GM12878 (cell line): ENCODE measurements at regions not wholly inside any gene's neighbourhood (a gene's known extent, or its start where the extent isn't known, plus 50 kb on each side); places are given as distances from the start of the nearest gene placed in this dataset.

Experiments
- ATAC-seq: fragments of 200-7000 bp; cut with Tn5 transposase; 3 replicates; pipeline ENCODE4 v1.9.1; 2020; ENCODE audit warnings: mild to moderate bottlenecking, moderate library complexity
- BruUV-seq: library from RNA; stranded (reverse); fragments of 400-500 nt; replicated peaks from 2 replicates; lab custom pipeline; 2021; lab: Mats Ljungman, UMichigan
- CTCF ChIA-PET: fragments of 300-600 bp; sonication (Branson Sonifier 250); formaldehyde crosslinking; extraction: SDS; loops from one replicate; lab custom pipeline; 2021; ENCODE audit warnings: inconsistent platforms; lab: Yijun Ruan, JAX
- POLR2A ChIA-PET: fragments of 350-600 bp; formaldehyde crosslinking; extraction: SDS; loops from one replicate; lab custom pipeline; 2021; ENCODE audit warnings: inconsistent platforms; lab: Charles Lee
- RAD21 ChIA-PET: fragments of 300-600 bp; sonication (Branson Sonifier 250); formaldehyde crosslinking; loops from one replicate; lab custom pipeline; 2023; ENCODE audit warnings: antibody characterized with exemption; ENCODE audit not compliant: unreplicated experiment; lab: Charles Lee
- SMC1A ChIA-PET: fragments of 300-600 bp; sonication (Branson Sonifier 250); formaldehyde crosslinking; loops from one replicate; lab custom pipeline; 2023; ENCODE audit not compliant: unreplicated experiment, uncharacterized antibody; lab: Charles Lee
- DNase-seq: peaks from one replicate; pipeline ENCODE4 v3.0.0-alpha.2; 2011; ENCODE audit warnings: low read depth, low spot score
- FAIRE-seq: peaks from 3 replicates; lab custom pipeline; 2011; peaks lifted over from hg19 to GRCh38; lab: Jason Lieb, UNC
- H2AFZ ChIP-seq: 2 replicates; pipeline ENCODE4 v1.6.0; 2011; ENCODE audit warnings: low read depth, low read length, control low read depth; ENCODE audit not compliant: control insufficient read depth
- H3K27ac ChIP-seq: 2 replicates; pipeline ENCODE4 v1.5.1; 2011; ENCODE audit warnings: control low read depth; ENCODE audit not compliant: control insufficient read depth, insufficient read depth
- H3K27me3 ChIP-seq, 2 experiments: replicated peaks in 1 of 2; 2 replicates each; pipeline versions ENCODE4 v1.6.0 to v1.6.1; 2011; ENCODE audit warnings: low read length in 1 of 2; ENCODE audit not compliant: control insufficient read depth in 2 of 2, insufficient read depth in 2 of 2
- H3K36me3 ChIP-seq, 2 experiments: 2 replicates each; pipeline ENCODE4 v1.5.1; 2011; ENCODE audit warnings: low read length in 1 of 2; ENCODE audit not compliant: control insufficient read depth in 2 of 2, insufficient read depth in 2 of 2
- H3K4me1 ChIP-seq: 2 replicates; pipeline ENCODE4 v1.6.1; 2011; ENCODE audit warnings: mild to moderate bottlenecking, low read length, moderate library complexity, mixed read lengths; ENCODE audit not compliant: control insufficient read depth, insufficient read depth
- H3K4me2 ChIP-seq: 2 replicates; pipeline ENCODE4 v1.6.0; 2011; ENCODE audit warnings: control low read depth; ENCODE audit not compliant: control insufficient read depth, insufficient read depth
- H3K4me3 ChIP-seq: fragments of 200-600 bp; sonication (generic); 2 replicates; pipeline ENCODE4 v1.5.1; 2016
- H3K79me2 ChIP-seq: 2 replicates; pipeline ENCODE4 v1.6.0; 2011; ENCODE audit warnings: low read length; ENCODE audit not compliant: control insufficient read depth, insufficient read depth
- H3K9ac ChIP-seq: 2 replicates; pipeline ENCODE4 v1.8.0; 2011; ENCODE audit warnings: low read length, control low read depth, mixed read lengths; ENCODE audit not compliant: control insufficient read depth, insufficient read depth
- H3K9me3 ChIP-seq: replicated peaks from 3 replicates; pipeline ENCODE4 v1.5.1; 2011; ENCODE audit warnings: mild to moderate bottlenecking, low read length; ENCODE audit not compliant: control insufficient read depth, insufficient read depth
- H4K20me1 ChIP-seq: 2 replicates; pipeline ENCODE4 v1.6.0; 2011; ENCODE audit not compliant: control insufficient read depth, insufficient read depth
- CBFB ChIP-seq: IDR thresholded peaks from 2 replicates; pipeline ENCODE4 v1.6.1; 2016; ENCODE audit warnings: antibody characterized with exemption, low read depth
- CREM ChIP-seq: IDR thresholded peaks from 2 replicates; pipeline ENCODE4 v1.6.1; 2014; ENCODE audit warnings: antibody characterized with exemption, low read depth
- EED ChIP-seq: sonication (generic); IDR thresholded peaks from 2 replicates; pipeline ENCODE4 v1.6.1; 2016; ENCODE audit warnings: antibody characterized with exemption, low read depth
- FOXK2 ChIP-seq: fragments of 450-650 bp; IDR thresholded peaks from 2 replicates; pipeline ENCODE4 v1.6.1; 2017; ENCODE audit warnings: mild to moderate bottlenecking, moderate library complexity
- MTA3 ChIP-seq: IDR thresholded peaks from 2 replicates; pipeline ENCODE4 v1.6.1; 2012; ENCODE audit warnings: low read length, inconsistent platforms, borderline replicate concordance
- NRF1 ChIP-seq: conservative IDR thresholded peaks from 2 replicates; pipeline ENCODE4 v1.6.1; 2011; ENCODE audit warnings: mild to moderate bottlenecking, low read depth, low read length, improper control_type of control experiment
- POU2F2 ChIP-seq: IDR thresholded peaks from 3 replicates; pipeline ENCODE4 v1.6.1; 2011; ENCODE audit warnings: low read depth, mild to moderate bottlenecking, low read length, borderline replicate concordance
- RBBP5 ChIP-seq: fragments of 200-600 bp; sonication (generic); conservative IDR thresholded peaks from 2 replicates; pipeline ENCODE4 v1.6.1; 2016
- SIN3A ChIP-seq: IDR thresholded peaks from 2 replicates; pipeline ENCODE4 v1.6.1; 2012; ENCODE audit warnings: low read depth, low read length, improper control_type of control experiment
- WGBS: methylation state at CpG from one replicate; pipeline ENCODE4 v1.1.6; 2016; ENCODE audit warnings: low lambda C conversion rate; ENCODE audit not compliant: insufficient replicate concordance, insufficient coverage; ENCODE audit errors: missing lambda C conversion rate; 5-methylcytosine and 5-hydroxymethylcytosine counted together
- in situ Hi-C: fragments of 300-500 bp; cut with MboI; formaldehyde crosslinking; loops from 9 replicates; pipeline ENCODE4 v1.14.3; 2018; ENCODE audit warnings: mixed read lengths
- intact Hi-C: fragments of 100-400 bp; cut with micrococcal nuclease; formaldehyde crosslinking; loops from one replicate; pipeline ENCODE4 v1.14.2; 2022; ENCODE audit not compliant: unreplicated experiment
- TF ChIP-seq, protein P1 (sequence below): fragments of 450-650 bp; IDR thresholded peaks from 2 replicates; pipeline ENCODE4 v1.6.1; 2016; ENCODE audit warnings: mild to moderate bottlenecking
- TF ChIP-seq, protein P2 (sequence below): fragments of 450-650 bp; IDR thresholded peaks from 2 replicates; pipeline ENCODE4 v1.6.1; 2016; ENCODE audit warnings: mild to moderate bottlenecking, moderate library complexity, borderline replicate concordance

DNA sequence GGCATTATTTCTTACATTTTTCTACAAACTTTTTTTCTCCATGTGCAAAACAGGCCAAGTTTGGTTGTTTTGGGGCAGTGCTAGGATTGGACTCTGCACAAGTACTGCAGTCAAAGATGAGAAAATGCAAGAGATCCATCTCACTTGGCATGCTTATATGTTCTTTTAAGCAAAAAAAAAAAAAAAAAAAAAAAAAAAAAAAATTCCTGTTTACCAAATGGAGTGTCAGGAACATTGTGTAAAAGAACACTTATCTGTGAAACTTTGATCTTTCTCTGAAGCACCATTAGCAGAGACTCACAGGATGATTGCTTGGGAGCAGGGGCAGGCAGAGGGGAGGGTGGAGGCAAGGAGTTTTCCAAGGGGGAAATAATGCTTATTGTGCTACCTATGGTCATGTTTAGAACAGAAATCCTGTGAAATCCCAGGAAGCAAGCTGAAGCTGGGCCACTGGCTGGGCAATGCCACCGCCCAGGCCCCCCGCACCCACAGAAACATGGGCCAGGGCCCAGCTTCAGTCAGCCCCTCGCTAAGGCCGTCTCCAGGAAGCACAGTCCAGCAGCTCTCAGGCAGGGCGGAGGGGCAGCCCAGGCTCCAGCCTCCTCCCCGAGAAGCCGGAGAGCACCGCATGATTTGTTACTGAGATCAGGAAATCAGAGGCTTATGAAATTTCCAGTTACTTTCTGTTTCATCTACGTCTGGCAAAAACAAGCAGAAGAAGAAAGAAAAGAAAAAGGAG lies 229.4 kb downstream of the ZNF516 start:
- Histone ChIP-seq H3K4me2 (no peak overlapping the region), H3K9ac (no peak overlapping the region), H3K4me1 (no peaks in the 10 kb centered on the region), H3K27me3 (peaks cover 2 to 6% of the 10 kb centered on the region in 2 experiments; a peak in 2 of 4 replicates), H4K20me1 (no peaks in the 10 kb centered on the region), H2AFZ (no peak overlapping the region), H3K36me3 (no peaks in the 10 kb centered on the region), H3K9me3 (no peaks in the 10 kb centered on the region), H3K79me2 (no peaks in the 10 kb centered on the region)
- no peak for DNase-seq
- ChIA-PET CTCF (interaction anchor here (0.5 kb wide), 1 partner anchor 109 kb away, joined by 3 read pairs; no protein-coding TSS in a partner anchor), SMC1A (no interaction called here), RAD21 (no interaction called here), POLR2A (no interaction called here)
- BruUV-seq = no TSS peak
- WGBS = 21% methylated on average over 9 of the region's 9 CpGs
- intact Hi-C loops = no loop called here
- no peak for ATAC-seq
- no peak for FAIRE-seq
- in situ Hi-C loops = no loop called here
- TF ChIP-seq NRF1 (no peak), EED (no peak), CREM (no peak), SIN3A (no peak), MTA3 (no peak), CBFB (no peak), RBBP5 (no peak), POU2F2 (no peak), FOXK2 (no peak)
- TF ChIP-seq, protein P1, sequence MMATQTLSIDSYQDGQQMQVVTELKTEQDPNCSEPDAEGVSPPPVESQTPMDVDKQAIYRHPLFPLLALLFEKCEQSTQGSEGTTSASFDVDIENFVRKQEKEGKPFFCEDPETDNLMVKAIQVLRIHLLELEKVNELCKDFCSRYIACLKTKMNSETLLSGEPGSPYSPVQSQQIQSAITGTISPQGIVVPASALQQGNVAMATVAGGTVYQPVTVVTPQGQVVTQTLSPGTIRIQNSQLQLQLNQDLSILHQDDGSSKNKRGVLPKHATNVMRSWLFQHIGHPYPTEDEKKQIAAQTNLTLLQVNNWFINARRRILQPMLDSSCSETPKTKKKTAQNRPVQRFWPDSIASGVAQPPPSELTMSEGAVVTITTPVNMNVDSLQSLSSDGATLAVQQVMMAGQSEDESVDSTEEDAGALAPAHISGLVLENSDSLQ = no peak
- TF ChIP-seq, protein P2, sequence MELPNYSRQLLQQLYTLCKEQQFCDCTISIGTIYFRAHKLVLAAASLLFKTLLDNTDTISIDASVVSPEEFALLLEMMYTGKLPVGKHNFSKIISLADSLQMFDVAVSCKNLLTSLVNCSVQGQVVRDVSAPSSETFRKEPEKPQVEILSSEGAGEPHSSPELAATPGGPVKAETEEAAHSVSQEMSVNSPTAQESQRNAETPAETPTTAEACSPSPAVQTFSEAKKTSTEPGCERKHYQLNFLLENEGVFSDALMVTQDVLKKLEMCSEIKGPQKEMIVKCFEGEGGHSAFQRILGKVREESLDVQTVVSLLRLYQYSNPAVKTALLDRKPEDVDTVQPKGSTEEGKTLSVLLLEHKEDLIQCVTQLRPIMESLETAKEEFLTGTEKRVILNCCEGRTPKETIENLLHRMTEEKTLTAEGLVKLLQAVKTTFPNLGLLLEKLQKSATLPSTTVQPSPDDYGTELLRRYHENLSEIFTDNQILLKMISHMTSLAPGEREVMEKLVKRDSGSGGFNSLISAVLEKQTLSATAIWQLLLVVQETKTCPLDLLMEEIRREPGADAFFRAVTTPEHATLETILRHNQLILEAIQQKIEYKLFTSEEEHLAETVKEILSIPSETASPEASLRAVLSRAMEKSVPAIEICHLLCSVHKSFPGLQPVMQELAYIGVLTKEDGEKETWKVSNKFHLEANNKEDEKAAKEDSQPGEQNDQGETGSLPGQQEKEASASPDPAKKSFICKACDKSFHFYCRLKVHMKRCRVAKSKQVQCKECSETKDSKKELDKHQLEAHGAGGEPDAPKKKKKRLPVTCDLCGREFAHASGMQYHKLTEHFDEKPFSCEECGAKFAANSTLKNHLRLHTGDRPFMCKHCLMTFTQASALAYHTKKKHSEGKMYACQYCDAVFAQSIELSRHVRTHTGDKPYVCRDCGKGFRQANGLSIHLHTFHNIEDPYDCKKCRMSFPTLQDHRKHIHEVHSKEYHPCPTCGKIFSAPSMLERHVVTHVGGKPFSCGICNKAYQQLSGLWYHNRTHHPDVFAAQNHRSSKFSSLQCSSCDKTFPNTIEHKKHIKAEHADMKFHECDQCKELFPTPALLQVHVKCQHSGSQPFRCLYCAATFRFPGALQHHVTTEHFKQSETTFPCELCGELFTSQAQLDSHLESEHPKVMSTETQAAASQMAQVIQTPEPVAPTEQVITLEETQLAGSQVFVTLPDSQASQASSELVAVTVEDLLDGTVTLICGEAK = no peak
- TF ChIP-seq, all 136 proteins: peak for 0
- Histone ChIP-seq H3K27ac (no peak overlapping the region), H3K4me3 (no peak overlapping the region)
